ENCODE measurements at regions not wholly inside any gene's neighbourhood (a gene's known extent, or its start where the extent isn't known, plus 50 kb on each side); places are given as distances from the start of the nearest gene placed in this dataset.

- DNase-seq (ENCODE audit: low read depth): no peak
Measured at GRCh38 chrX:107502316-107502715, 52.9 kb downstream of the FRMPD3 start.

- DNase-seq (ENCODE audit: low read depth): no peak
Measured at GRCh38 chrX:107504006-107504405, 54.6 kb downstream of the FRMPD3 start.

DNA sequence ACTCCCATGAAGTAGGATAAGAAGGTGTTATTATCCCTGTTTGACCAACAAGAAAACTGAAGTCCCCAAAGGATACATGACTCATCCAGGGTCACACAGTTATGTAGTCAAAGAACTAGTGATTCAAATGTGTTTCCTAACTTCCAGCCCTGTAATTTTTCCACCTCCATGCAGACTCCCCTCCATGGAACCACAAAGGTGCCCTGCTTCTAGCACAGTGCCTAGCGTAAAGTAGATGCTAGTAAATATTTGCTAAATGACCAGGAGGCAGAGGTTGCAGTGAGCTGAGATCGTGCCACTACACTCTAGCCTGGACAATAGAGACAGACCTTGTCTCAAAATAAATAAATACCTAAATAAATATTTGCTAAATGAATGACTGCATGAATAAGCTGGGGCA, 55.8 kb downstream of the FRMPD3 start:
- DNase-seq (ENCODE audit: low read depth): no peak

DNA sequence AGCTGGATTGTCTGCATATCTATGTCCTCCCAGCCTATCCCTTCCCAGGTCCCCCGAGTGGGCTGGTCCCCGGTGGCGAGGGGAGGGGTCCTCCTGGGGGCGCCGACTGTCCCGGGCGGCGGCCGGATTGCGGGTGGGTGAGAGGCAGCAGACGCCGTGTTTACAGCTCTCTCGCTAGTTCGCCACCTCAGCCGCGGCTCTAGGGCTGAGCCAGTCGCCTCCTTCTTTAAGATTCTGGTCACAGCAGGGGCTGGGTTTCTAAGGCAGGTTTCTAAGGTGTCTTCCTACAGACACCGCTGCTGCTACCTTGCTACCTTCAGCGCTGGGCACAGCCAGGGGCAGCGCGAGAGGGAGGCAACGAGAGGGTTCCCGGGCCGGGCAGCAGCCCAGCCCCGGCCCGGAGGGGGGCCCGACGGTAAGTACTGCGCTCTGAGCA, 57.2 kb downstream of the FRMPD3 start:
- DNase-seq (ENCODE audit: low read depth): no peak

DNA sequence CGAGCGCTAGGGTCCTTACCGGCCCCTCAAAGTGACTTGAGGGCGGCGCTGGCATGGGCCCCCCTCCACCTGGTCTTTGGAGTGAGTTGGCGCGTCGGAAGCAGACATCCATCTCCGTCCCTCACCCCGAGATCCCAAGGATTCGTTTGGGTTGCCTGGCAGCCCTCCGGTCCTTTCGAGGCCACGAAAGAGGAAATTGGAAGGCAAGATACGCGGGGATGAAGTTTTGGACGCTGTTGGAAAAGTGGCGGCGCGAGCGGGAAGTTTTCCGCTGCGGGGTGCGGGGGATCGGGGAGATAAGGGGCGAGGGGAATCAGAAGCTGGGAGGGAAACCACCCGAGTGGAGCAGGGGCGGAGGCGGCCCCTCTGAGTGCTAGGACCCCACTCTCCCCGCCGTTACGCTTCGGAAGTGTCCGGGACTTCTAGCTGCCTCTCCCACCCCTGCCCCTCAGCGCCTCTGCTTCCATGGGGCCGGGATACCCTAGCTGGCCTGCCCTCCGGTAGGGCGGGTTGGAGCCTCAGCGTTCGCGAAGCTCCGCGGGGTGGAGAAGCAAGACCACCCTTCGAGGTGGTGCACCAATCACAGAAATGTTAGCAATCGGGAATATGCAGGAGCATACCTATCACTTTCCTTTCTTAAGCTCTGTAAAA, 57.8 kb downstream of the FRMPD3 start:
- DNase-seq (ENCODE audit: low read depth): no peak

GRCh38 chrX:107507744-107508117, 58.3 kb downstream of the FRMPD3 start:
- DNase-seq (ENCODE audit: low read depth): no peak

- no peak for DNase-seq (ENCODE audit: low read depth)
Measured at GRCh38 chrX:107508925-107509324, 59.5 kb downstream of the FRMPD3 start.

DNA sequence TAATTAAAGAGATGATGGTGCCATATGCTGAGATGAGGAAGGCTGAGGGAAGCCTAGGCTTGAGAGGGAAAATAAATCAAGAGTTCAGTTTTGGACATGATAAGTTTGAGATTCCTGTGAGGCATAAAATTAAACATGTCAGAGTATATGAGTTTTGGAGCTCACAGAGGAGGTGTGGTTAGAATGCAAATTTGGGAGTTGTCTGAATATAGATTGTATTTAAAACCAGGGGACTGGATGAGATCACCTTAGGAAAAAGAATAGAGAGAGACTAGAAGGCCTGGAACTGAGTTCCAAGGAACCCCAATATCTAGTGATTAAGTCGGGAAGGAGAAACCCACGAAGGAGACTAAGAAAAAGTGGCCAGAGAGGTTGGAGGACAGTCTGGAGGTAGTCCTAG, 65.5 kb downstream of the FRMPD3 start:
- no peak for DNase-seq (ENCODE audit: low read depth)

DNA sequence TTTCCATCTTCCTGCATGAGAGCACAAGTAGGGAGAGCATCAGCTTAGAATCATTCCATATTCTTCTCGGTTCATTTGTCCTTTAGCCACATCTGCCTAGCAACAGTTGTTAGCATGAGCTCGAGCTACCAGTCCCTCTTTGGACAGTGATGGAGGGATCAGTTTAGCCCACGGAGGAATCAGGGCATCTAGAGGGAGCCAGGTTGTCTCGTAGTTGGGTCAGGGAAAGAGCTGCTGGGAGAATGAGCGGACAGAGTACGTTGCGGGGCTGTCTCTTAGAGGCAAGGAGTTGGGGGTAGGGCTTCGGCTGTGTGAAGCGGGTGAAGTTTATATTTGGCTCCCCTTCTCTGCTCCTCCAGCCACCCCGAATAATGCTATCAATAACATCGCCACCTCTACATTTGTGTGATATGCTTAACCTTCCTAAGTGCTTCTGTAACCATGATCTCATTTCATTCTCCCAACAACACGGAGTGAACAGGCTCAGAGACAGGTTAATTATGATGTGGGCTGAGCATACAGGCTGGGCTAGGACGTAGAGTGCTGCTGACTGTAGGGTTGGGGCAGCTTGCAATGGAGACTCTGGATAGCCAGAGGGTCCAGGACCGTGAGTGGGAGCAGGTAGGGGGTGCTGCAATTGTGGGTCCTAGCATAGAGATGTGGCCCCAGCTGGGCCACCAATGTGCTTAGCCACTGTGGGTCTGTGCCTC, 72.6 kb downstream of the FRMPD3 start:
- no peak for DNase-seq (ENCODE audit: low read depth)

DNA sequence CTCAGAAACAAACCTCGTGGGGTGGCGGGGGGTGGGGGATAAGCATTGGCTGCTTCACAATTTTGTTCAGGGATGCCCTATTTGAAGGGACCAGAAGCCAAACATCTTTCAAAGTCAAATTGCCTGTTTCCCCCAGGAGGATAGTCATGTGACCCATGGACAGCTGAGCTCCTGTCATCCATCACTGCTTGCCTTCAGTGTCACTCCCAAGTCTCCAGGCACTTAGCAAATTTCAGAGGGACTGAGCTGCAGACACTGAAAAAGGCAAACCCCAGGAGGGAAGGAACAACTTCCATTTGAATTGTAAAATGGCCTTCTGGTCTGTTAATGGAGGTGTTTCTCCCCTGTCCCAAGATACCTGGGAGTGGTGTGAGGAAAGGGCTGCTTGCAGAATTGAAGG, 73.4 kb downstream of the FRMPD3 start:
- no peak for DNase-seq (ENCODE audit: low read depth)

GRCh38 chrX:107526141-107526540, 76.7 kb downstream of the FRMPD3 start:
- DNase-seq (ENCODE audit: low read depth): no peak

DNA sequence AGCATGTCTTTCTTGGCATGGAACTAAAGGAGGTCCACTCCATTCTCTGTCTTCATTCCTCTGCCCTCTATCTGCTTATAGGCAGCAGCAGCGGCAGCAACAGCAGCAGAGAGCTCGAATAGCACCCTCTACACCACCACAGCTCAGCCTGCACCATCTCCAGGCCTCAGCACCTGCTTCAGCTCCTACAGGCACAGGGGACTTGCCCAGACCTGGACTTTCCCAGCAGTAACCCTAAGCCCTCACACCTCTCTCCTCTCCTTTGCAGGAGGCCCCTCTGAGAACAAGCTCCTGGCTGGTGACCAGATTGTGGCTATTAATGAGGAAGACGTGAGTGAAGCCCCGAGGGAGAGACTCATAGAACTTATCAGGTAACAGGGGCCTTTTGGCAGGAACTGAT, 80.7 kb downstream of the FRMPD3 start:
- DNase-seq (ENCODE audit: low read depth): no peak

DNA sequence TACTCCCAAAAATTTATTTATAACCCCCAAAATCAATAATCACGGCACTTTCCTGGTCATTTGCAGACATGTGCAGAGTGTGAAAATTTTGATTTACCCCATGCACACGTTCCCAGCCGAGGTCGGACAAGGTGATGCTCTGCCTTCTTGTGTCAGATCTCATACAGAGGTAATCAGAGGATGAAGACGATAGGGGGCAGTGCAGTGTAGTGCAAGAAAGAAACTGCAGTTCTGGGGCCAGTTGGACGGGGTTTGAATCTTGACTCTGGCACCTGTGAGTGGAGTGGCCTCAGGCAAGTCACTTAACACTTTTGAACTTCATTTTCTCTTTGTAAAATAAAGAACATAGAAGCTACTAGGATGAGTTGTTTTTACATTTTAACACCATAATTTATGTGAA, 88.4 kb downstream of the FRMPD3 start:
- peak; percentile 38 for DNase-seq (ENCODE audit: low read depth)

- DNase-seq (ENCODE audit: low read depth): no peak
Measured at GRCh38 chrX:107541244-107541643, 87.1 kb upstream of the PRPS1 start.

- no peak for DNase-seq (ENCODE audit: low read depth)
Measured at GRCh38 chrX:107542040-107542439, 86.3 kb upstream of the PRPS1 start.

DNA sequence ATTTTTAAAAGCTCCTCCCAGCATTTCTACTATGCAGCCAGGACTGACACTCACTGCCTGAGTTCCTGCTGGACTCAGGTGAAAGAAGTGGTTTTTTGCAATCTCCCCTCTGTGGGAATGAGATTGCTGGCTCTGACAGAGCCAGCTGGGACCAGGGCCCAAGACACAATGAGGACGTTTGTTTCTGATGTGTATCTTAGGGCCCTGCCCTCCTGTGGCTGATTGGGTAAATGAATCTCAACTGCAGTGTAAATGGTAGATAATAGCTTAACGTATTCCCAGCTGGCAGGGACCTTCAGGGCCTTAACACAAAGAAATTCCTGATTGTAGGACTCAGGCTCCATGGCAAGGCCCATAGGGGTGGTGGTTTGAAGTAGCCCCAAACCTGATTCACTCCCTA, 85.8 kb upstream of the PRPS1 start:
- DNase-seq (ENCODE audit: low read depth): no peak

DNA sequence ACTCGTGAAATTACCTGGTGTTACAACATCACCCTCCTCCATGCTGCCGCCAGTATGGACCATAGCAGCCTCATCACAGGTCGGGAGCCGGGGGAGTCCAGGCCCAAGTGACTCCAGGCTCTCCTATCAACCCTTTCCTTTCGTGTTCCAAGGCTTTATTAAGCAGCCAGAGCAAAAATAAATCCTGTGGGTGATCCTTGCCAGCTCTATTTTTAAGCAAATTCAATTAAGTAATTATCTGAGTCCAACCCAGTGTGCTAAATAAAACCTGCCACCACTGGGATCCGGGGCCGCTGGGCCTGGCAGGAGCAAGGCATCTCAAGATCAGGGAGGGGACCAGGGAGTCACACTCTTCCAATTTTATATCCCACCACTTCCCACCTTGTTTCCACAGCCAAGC, 80.7 kb upstream of the PRPS1 start:
- DNase-seq (ENCODE audit: low read depth): no peak

DNA sequence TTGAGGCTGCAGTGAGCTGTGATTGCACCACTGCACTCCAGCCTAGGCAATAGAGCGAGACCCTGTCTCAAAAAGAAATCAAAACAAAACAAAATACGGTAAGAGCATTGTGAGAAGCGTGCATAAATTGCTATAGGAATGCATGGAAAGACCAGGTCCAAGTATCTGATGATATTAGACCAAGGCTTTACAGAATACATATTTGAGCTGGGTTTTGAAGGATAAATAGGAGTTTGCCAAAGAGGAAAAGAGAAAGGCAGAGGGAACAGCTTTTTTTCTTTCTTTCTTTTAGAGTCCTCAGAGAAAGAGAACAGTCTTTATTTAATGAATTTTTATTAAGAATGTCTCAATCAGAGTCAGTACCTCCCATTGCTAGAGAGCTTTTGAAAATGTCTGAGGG, 79.5 kb upstream of the PRPS1 start:
- DNase-seq (ENCODE audit: low read depth): no peak

DNA sequence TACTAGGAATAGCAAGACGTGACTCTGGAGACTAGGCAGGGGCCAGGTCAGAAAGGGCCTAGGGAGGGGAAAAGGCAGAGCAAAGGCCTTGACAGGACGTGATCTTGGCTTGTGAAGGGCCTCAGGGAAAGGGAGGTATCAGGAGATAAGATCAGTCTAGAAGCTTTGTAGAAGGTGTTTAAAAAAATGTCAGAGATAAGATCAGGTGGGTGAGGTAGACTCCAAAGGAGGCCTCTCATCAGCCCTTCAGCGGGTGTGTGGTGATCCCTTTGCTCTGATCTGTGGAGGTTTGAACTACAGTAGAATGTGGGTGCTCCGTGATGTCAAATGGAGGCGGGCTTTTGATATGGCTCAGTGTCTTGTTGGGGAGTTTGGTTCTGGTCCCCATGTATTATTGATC, 78.8 kb upstream of the PRPS1 start:
- no peak for DNase-seq (ENCODE audit: low read depth)

DNA sequence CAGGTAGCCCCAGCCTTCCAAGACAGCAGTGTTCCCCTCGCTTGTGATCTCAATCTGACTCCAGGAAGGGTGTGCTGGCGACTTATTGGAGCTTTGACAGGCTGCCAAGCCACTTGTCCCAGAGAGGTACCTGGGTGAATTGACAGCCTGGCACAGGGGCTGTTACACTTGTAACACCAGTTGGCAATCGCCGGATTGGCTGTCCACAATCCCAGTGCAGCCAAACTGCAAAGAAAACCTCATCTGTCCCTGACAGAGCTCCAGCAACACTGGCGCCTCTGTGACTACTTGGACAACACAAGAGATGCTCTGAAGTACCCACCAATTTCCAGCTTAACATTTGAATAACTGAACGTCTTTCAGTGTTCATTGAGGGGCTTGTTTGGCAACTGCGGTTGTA, 76.8 kb upstream of the PRPS1 start:
- DNase-seq (ENCODE audit: low read depth): no peak

DNA sequence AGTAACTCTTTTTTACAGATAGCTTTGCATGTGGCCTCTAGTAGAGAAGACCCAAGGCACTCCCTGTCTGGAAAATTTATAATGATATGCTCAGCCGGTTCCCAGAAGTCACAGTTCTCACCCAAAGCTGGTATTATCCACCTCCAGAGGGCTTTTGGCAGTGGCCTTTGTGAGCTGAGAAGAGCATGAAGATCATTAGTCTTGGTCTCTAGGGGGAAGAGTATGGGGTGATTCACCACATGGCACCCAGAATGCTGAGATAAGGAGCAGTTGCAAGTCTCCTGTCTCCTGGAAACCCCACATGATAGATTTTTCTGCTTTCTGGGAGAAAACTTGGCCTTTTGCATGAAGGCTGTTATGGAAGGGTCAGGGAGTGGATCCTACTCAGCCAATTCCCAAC, 75.4 kb upstream of the PRPS1 start:
- DNase-seq (ENCODE audit: low read depth): no peak

GRCh38 chrX:107556967-107557366, 71.3 kb upstream of the PRPS1 start:
- DNase-seq (ENCODE audit: low read depth): no peak

- no peak for DNase-seq (ENCODE audit: low read depth)
Measured at GRCh38 chrX:107559506-107559905, 68.8 kb upstream of the PRPS1 start.

GRCh38 chrX:107560041-107560440, 68.3 kb upstream of the PRPS1 start:
- DNase-seq (ENCODE audit: low read depth): no peak

Measured in fibroblast of the conjunctiva (primary cell).